Activated CD8-positive, alpha-beta T cell treated with anti-CD3 and anti-CD28 coated beads for 36 hours (primary cell): ENCODE measurements at regions not wholly inside any gene's neighbourhood (a gene's known extent, or its start where the extent isn't known, plus 50 kb on each side); places are given as distances from the start of the nearest gene placed in this dataset.

Experiments
- ATAC-seq: fragments of 200-7000 bp; cut with Tn5 transposase; one replicate; pipeline ENCODE4 v1.10.0; 2021; ENCODE audit warnings: mild to moderate bottlenecking, moderate library complexity
- CTCF ChIA-PET: fragments of 350-600 bp; sonication (Branson Sonifier 250); formaldehyde crosslinking; loops from one replicate; lab custom pipeline; 2021; ENCODE audit warnings: antibody characterized with exemption; lab: Charles Lee
- POLR2A ChIA-PET: fragments of 350-600 bp; sonication (Branson Sonifier 250); formaldehyde crosslinking; loops from one replicate; lab custom pipeline; 2021; ENCODE audit warnings: antibody characterized with exemption; lab: Charles Lee
- DNase-seq: peaks from one replicate; pipeline ENCODE4 v3.0.0-alpha.2; 2020
- H3K27ac Mint-ChIP-seq: one replicate; pipeline ENCODE4 v1.8.0; 2021; ENCODE audit warnings: mild to moderate bottlenecking, mixed read lengths
- H3K27me3 Mint-ChIP-seq: one replicate; pipeline ENCODE4 v1.8.0; 2021; ENCODE audit warnings: mixed read lengths
- H3K36me3 Mint-ChIP-seq: one replicate; pipeline ENCODE4 v1.8.0; 2021; ENCODE audit warnings: low read depth, mixed read lengths
- H3K4me1 Mint-ChIP-seq: one replicate; pipeline ENCODE4 v1.8.0; 2021; ENCODE audit warnings: low read depth, mixed read lengths
- H3K4me3 Mint-ChIP-seq: one replicate; pipeline ENCODE4 v1.8.0; 2021; ENCODE audit warnings: mild to moderate bottlenecking, moderate library complexity, mixed read lengths
- H3K9me3 Mint-ChIP-seq: one replicate; pipeline ENCODE4 v1.8.0; 2021; ENCODE audit warnings: mixed read lengths
- CTCF ChIP-seq: fragments of 200-600 bp; IDR thresholded peaks from one replicate; pipeline ENCODE4 v1.8.0; 2022; ENCODE audit warnings: antibody characterized with exemption, mild to moderate bottlenecking
- intact Hi-C: fragments of 100-400 bp; cut with micrococcal nuclease; formaldehyde crosslinking; loops from one replicate; pipeline ENCODE4 v1.10.0; 2022

DNA sequence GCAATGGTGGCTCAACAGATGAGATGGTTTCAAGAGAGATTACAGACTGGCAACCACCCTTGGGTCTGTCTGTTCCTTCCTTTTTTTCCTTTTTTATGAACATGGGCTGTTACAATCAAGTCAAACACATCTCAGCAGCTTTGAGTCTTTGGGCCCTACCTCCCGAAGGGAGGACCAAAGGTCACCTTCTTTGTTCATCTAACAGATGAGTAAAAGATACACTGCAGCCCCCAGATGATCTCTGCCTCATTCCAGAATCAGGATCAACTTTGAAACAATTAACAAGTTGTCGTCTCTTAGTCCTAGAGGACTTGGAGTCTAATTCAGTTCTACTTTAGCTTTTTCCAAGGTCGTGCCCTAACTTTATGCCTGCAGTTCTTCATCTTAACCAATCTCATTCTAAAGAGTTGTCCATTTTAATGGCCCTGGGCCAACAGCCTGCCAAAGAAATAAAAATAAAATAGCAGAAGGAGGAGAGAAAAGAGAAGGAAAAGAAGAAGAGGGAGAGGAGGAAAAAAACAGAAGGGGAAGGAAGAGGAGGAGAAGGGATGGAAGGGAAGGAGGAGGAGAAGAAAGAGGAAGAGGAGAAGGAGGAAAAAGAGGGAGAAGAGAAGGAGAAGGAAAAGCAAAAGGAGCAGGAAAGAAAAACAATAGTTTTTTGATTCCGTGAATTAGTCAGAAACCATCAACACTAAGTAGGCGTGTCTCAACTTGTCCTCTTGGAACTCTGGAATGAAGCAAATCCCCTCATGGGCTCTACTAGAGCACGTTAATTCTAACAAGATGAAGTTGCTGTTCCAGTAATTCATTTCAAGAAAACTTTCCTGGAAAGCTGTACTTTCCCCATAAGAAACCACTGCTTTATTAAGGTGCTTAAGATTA lies 281.2 kb downstream of the FOXO1 start:
- ATAC-seq: no peak

DNA sequence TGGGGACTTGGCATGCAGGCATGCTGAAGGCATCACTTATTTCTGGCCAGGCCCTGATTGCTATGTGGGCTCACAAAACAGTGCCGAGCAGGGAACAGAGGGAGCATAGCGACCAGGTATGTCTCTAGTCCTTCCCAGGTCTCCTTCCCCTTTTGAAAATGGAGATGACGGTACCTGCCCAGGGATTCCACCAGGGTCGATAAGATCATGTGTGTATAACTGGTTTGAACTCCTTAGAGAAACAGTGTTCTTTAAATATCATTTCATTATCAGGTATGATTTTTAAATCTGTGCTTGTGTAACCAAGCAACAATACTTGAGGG lies 280.6 kb downstream of the FOXO1 start:
- peak overlapping the region; percentile 42 for H3K27ac Mint-ChIP-seq
- peaks cover 51% of the 10 kb centered on the region for H3K4me1 Mint-ChIP-seq

More for the DNA sequence above, 281.2 kb downstream of the FOXO1 start:
- DNase-seq: no peak
- intact Hi-C loops: loop anchor here (5.0 to 10.0 kb wide), 3 partner anchors 132 to 277 kb away; no protein-coding TSS in a partner anchor
- ChIA-PET CTCF (no interaction called here), POLR2A (interaction anchor here (0.6 to 0.8 kb wide), 2 partner anchors 14 to 55 kb away, joined by 3 read pairs; no protein-coding TSS in a partner anchor)
- TF ChIP-seq CTCF: no peak
- H3K4me1 Mint-ChIP-seq: peaks cover 45% of the 10 kb centered on the region
- peaks cover 8% of the 10 kb centered on the region for H3K36me3 Mint-ChIP-seq
- no peak overlapping the region for H3K4me3 Mint-ChIP-seq
- H3K27ac Mint-ChIP-seq: no peak overlapping the region
- no peaks in the 10 kb centered on the region for H3K27me3 Mint-ChIP-seq
- H3K9me3 Mint-ChIP-seq: peaks cover 9% of the 10 kb centered on the region

GRCh38 chr13:40386586-40386985 lies 279.9 kb downstream of the FOXO1 start:
- no peak for TF ChIP-seq CTCF
- Mint-ChIP-seq H3K4me1 (peaks cover 52% of the 10 kb centered on the region), H3K27ac (no peak overlapping the region), H3K4me3 (no peak overlapping the region), H3K27me3 (no peaks in the 10 kb centered on the region), H3K36me3 (peaks cover 8% of the 10 kb centered on the region), H3K9me3 (peaks cover 9% of the 10 kb centered on the region)
- ChIA-PET POLR2A (no interaction called here), CTCF (no interaction called here)
- intact Hi-C loops: loop anchor here (5.0 to 10.0 kb wide), 3 partner anchors 131 to 276 kb away; no protein-coding TSS in a partner anchor
- DNase-seq (no peak), ATAC-seq (no peak)

More for the DNA sequence above, 280.6 kb downstream of the FOXO1 start:
- H3K36me3 Mint-ChIP-seq: peaks cover 8% of the 10 kb centered on the region
- H3K27me3 Mint-ChIP-seq: no peaks in the 10 kb centered on the region
- TF ChIP-seq CTCF: no peak
- no peak overlapping the region for H3K4me3 Mint-ChIP-seq
- DNase-seq: no peak
- POLR2A ChIA-PET: no interaction called here
- H3K9me3 Mint-ChIP-seq: peaks cover 9% of the 10 kb centered on the region
- ATAC-seq: no peak
- intact Hi-C loops: loop anchor here (5.0 to 10.0 kb wide), 3 partner anchors 131 to 276 kb away; no protein-coding TSS in a partner anchor
- CTCF ChIA-PET: no interaction called here

GRCh38 chr13:40387775-40388174 lies 278.7 kb downstream of the FOXO1 start:
- ChIA-PET CTCF (interaction anchor here (1.0 kb wide), 1 partner anchor 318 kb away, joined by 3 read pairs; no protein-coding TSS in a partner anchor), POLR2A (interaction anchor here (2.1 to 2.4 kb wide), 4 partner anchors 13 to 276 kb away, joined by 9 to 12 read pairs (median 10); no protein-coding TSS in a partner anchor)
- H3K27me3 Mint-ChIP-seq: no peaks in the 10 kb centered on the region
- peaks cover 52% of the 10 kb centered on the region for H3K4me1 Mint-ChIP-seq
- H3K27ac Mint-ChIP-seq: peak overlapping the region; percentile 85
- DNase-seq (no peak), ATAC-seq (no peak)
- no peak for TF ChIP-seq CTCF
- intact Hi-C loops: loop anchor here (5.0 to 10.0 kb wide), 3 partner anchors 130 to 275 kb away; no protein-coding TSS in a partner anchor
- H3K4me3 Mint-ChIP-seq: peak overlapping the region; percentile 63
- peaks cover 9% of the 10 kb centered on the region for H3K9me3 Mint-ChIP-seq
- H3K36me3 Mint-ChIP-seq: peaks cover 8% of the 10 kb centered on the region
